PC-9 (cell line): ENCODE measurements at regions not wholly inside any gene's neighbourhood (a gene's known extent, or its start where the extent isn't known, plus 50 kb on each side); places are given as distances from the start of the nearest gene placed in this dataset.

Experiments used
- BruUV-seq: library from RNA; stranded (reverse); fragments of 400-500 nt; replicated peaks from 2 replicates; lab custom pipeline; 2021; lab: Mats Ljungman, UMichigan
- CTCF ChIA-PET: fragments of 300-600 bp; sonication (Branson Sonifier 250); formaldehyde crosslinking; loops from one replicate; lab custom pipeline; 2022; ENCODE audit warnings: antibody characterized with exemption; lab: Charles Lee
- POLR2A ChIA-PET: fragments of 300-600 bp; sonication (Branson Sonifier 250); formaldehyde crosslinking; loops from one replicate; lab custom pipeline; 2022; ENCODE audit warnings: antibody characterized with exemption; ENCODE audit not compliant: unreplicated experiment; lab: Charles Lee
- DNase-seq, 2 experiments: peaks; one replicate each; pipeline versions ENCODE4 v3.0.0 to v3.0.0-alpha.2; 2015 to 2022; ENCODE audit warnings: mixed read lengths in 1 of 2
- H2AFZ ChIP-seq: fragments of 200-600 bp; sonication (generic); 2 replicates; pipeline ENCODE4 v1.8.1; 2017; ENCODE audit warnings: antibody characterized with exemption
- H3F3A ChIP-seq: fragments of 200-600 bp; sonication (generic); 2 replicates; pipeline ENCODE4 v1.8.1; 2017; ENCODE audit warnings: antibody characterized with exemption, mild to moderate bottlenecking, low read depth; ENCODE audit not compliant: insufficient read depth
- H3K27ac ChIP-seq: fragments of 200-600 bp; sonication (generic); 2 replicates; pipeline ENCODE4 v1.6.1; 2016; ENCODE audit warnings: mixed run types
- H3K27me3 ChIP-seq: fragments of 200-600 bp; sonication (generic); 2 replicates; pipeline ENCODE4 v1.6.1; 2016; ENCODE audit warnings: low read depth, mixed run types; ENCODE audit not compliant: insufficient read depth
- H3K36me3 ChIP-seq: fragments of 200-600 bp; sonication (generic); 2 replicates; pipeline ENCODE4 v1.6.1; 2016; ENCODE audit warnings: low read depth, mixed run types
- H3K4me1 ChIP-seq: fragments of 200-600 bp; sonication (generic); replicated peaks from 2 replicates; pipeline ENCODE4 v1.6.1; 2016; ENCODE audit warnings: mixed run types; ENCODE audit not compliant: insufficient read depth
- H3K4me2 ChIP-seq: fragments of 200-600 bp; sonication (generic); 2 replicates; pipeline ENCODE4 v1.6.1; 2017; ENCODE audit warnings: mixed run types
- H3K4me3 ChIP-seq: fragments of 200-600 bp; sonication (generic); 2 replicates; pipeline ENCODE4 v1.6.1; 2016; ENCODE audit warnings: mixed run types
- H3K79me2 ChIP-seq: fragments of 200-600 bp; sonication (generic); 2 replicates; pipeline ENCODE4 v1.6.1; 2017; ENCODE audit warnings: low read depth, mixed run types
- H3K9me2 ChIP-seq: fragments of 200-600 bp; sonication (generic); 2 replicates; pipeline ENCODE4 v1.8.1; 2017; ENCODE audit warnings: mild to moderate bottlenecking; ENCODE audit not compliant: insufficient read depth
- H3K9me3 ChIP-seq: fragments of 200-600 bp; sonication (generic); 2 replicates; pipeline ENCODE4 v1.8.1; 2016; ENCODE audit warnings: low read depth; ENCODE audit not compliant: insufficient read depth
- H4K20me1 ChIP-seq: fragments of 200-600 bp; sonication (generic); 2 replicates; pipeline ENCODE4 v1.8.1; 2017; ENCODE audit not compliant: insufficient read depth
- EZH2 ChIP-seq: fragments of 200-600 bp; sonication (generic); IDR thresholded peaks from 2 replicates; pipeline ENCODE4 v1.8.0; 2017; ENCODE audit warnings: antibody characterized with exemption, low read depth
- intact Hi-C: fragments of 100-400 bp; cut with micrococcal nuclease; formaldehyde crosslinking; loops from one replicate; pipeline ENCODE4 v1.10.0; 2022; ENCODE audit not compliant: unreplicated experiment
- TF ChIP-seq, protein P1 (sequence below): fragments of 200-600 bp; sonication (generic); conservative IDR thresholded peaks from 2 replicates; pipeline ENCODE4 v1.6.1; 2017; ENCODE audit warnings: mixed run types, antibody characterized with exemption, mild to moderate bottlenecking, moderate library complexity

DNA sequence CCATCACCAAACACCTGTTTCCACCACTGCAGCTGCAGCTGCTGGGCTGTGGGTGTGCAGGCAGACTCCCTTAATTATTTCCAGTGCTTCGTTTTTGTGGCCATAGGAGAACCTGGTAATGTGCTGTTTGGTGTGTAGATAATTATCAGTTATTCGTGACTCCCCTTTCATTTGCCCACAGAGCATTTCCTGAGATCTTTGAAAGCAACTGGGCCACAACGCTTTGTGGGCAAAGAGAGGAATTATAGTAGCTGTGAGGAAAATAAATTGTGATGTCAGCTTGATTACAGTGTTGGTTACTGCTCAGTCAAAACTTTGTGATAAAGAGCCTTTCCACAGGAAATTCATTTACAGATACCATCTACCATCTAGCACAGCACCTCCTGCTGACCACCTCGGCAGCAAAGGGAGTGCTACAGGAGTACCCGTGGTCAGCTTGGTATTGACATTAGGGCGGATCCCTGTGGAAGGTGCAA lies 193.3 kb upstream of the SLCO3A1 start:
- no peaks in the 10 kb centered on the region for H3K9me2 ChIP-seq
- no peaks in the 10 kb centered on the region for H3K36me3 ChIP-seq
- ChIA-PET POLR2A (no interaction called here), CTCF (no interaction called here)
- no peaks in the 10 kb centered on the region for H3K9me3 ChIP-seq
- no peaks in the 10 kb centered on the region for H3K4me1 ChIP-seq
- no peak overlapping the region for H3K4me3 ChIP-seq
- no peak for DNase-seq
- no peak overlapping the region for H3K4me2 ChIP-seq
- no peak overlapping the region for H2AFZ ChIP-seq
- no peaks in the 10 kb centered on the region for H3F3A ChIP-seq
- no peaks in the 10 kb centered on the region for H3K79me2 ChIP-seq
- no peaks in the 10 kb centered on the region for H3K27me3 ChIP-seq
- no peaks in the 10 kb centered on the region for H4K20me1 ChIP-seq
- BruUV-seq: no TSS peak
- intact Hi-C loops: no loop called here
- TF ChIP-seq, protein P1, sequence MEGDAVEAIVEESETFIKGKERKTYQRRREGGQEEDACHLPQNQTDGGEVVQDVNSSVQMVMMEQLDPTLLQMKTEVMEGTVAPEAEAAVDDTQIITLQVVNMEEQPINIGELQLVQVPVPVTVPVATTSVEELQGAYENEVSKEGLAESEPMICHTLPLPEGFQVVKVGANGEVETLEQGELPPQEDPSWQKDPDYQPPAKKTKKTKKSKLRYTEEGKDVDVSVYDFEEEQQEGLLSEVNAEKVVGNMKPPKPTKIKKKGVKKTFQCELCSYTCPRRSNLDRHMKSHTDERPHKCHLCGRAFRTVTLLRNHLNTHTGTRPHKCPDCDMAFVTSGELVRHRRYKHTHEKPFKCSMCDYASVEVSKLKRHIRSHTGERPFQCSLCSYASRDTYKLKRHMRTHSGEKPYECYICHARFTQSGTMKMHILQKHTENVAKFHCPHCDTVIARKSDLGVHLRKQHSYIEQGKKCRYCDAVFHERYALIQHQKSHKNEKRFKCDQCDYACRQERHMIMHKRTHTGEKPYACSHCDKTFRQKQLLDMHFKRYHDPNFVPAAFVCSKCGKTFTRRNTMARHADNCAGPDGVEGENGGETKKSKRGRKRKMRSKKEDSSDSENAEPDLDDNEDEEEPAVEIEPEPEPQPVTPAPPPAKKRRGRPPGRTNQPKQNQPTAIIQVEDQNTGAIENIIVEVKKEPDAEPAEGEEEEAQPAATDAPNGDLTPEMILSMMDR: no peak
- no peak for TF ChIP-seq EZH2
- H3K27ac ChIP-seq: no peak overlapping the region

DNA sequence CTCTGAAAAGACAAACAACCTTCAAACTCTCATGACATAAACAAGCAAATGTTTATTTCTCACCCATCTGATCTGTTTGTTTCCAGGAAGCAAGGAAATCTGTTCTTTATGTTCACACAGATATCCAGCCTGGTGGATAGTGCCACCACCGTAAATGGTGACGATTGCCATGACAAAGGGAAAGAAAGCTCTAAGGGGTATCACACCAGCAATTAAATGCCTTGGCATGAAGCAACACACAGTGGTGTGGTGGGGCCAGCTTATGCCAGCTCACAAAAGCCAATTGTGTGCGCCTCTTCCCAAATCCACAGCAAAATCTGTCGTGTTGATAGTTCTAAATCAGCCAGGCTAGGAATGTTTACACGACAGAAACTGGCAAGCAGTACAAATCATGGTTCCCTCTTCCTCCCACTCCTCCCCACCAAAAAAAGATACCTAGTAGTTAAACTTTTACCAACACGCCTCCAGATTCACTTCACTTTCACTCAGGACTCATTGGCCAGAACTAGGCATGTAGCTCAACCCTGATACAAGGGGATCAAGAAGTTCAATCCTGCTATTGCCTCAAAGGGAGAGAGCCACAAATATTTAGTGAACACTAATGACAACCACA lies 189.2 kb upstream of the SLCO3A1 start:
- TF ChIP-seq EZH2: no peak
- TF ChIP-seq, protein P1: no peak
- H3K4me2 ChIP-seq: no peak overlapping the region
- no TSS peak for BruUV-seq
- H3K27ac ChIP-seq: no peak overlapping the region
- H3K4me3 ChIP-seq: no peak overlapping the region
- no peak for DNase-seq
- CTCF ChIA-PET: no interaction called here
- H3F3A ChIP-seq: no peaks in the 10 kb centered on the region
- no peak overlapping the region for H2AFZ ChIP-seq
- intact Hi-C loops: no loop called here
- no peaks in the 10 kb centered on the region for H3K36me3 ChIP-seq
- no peaks in the 10 kb centered on the region for H3K27me3 ChIP-seq
- H3K9me3 ChIP-seq: no peaks in the 10 kb centered on the region
- no peaks in the 10 kb centered on the region for H3K9me2 ChIP-seq
- H3K4me1 ChIP-seq: no peaks in the 10 kb centered on the region
- no peaks in the 10 kb centered on the region for H3K79me2 ChIP-seq
- POLR2A ChIA-PET: interaction anchor here (0.7 kb wide), 1 partner anchor 248 kb away, joined by 9 read pairs; no protein-coding TSS in a partner anchor
- H4K20me1 ChIP-seq: no peaks in the 10 kb centered on the region

DNA sequence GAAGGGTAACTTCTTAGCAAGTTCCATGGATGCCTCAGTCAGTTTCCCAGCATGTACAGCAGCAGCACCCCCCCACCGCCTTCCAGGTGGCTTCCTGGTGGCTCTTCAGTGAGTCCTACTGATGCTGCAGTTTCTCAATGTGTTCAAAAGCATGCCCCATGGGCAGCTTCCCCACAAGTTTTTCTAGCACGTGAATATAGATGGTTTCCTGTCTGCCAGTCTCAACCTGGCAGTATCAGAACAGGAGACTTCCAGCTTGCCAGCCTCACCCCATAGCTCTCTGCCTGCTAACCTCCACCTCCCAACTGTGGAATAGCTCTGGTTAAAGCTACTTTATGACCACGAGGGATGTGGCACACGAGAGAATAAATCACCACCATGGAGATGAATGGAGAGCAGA lies 188.3 kb upstream of the SLCO3A1 start:
- ChIA-PET CTCF (no interaction called here), POLR2A (no interaction called here)
- BruUV-seq: no TSS peak

More for the DNA sequence above, 188.3 kb upstream of the SLCO3A1 start:
- Histone ChIP-seq H3K4me3 (no peak overlapping the region), H3F3A (no peaks in the 10 kb centered on the region), H3K36me3 (no peaks in the 10 kb centered on the region), H3K27me3 (no peaks in the 10 kb centered on the region), H3K9me3 (no peaks in the 10 kb centered on the region), H2AFZ (no peak overlapping the region), H4K20me1 (no peaks in the 10 kb centered on the region), H3K4me1 (no peaks in the 10 kb centered on the region), H3K9me2 (no peaks in the 10 kb centered on the region), H3K27ac (no peak overlapping the region), H3K4me2 (no peak overlapping the region), H3K79me2 (no peaks in the 10 kb centered on the region)
- intact Hi-C loops: no loop called here
- DNase-seq: no peak
- TF ChIP-seq, protein P1: no peak
- TF ChIP-seq EZH2: no peak
